HG02642 (cell line): ENCODE measurements at regions not wholly inside any gene's neighbourhood (a gene's known extent, or its start where the extent isn't known, plus 50 kb on each side); places are given as distances from the start of the nearest gene placed in this dataset.
A peak's percentile ranks its signal among the peaks of the same experiment; 100 is the strongest.

Experiments
- ATAC-seq: cut with Tn5 transposase; IDR thresholded peaks from one replicate; pipeline ENCODE4 v1.9.1; 2021; ENCODE audit warnings: mild to moderate bottlenecking; ENCODE audit not compliant: unreplicated experiment, poor library complexity

DNA sequence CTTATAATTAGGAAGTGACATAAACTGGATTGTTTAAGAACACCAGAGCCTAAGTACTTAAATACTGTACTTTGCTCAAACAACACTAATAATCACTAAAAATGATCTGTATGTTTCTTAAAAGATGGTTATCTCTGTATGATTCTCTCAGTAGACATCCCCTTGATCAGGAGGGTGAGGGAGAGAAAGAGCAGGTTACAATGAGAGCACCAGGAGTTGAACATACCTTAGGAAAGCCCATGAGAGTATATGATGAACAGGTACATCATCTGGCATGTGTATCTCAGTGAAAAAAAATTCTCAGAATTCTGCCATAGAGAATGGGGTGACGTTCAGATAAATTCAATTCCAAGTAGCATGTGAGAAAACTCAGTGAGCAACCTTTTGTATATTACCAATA is 59.9 kb upstream of the IL2 start:
- ATAC-seq = no peak

DNA sequence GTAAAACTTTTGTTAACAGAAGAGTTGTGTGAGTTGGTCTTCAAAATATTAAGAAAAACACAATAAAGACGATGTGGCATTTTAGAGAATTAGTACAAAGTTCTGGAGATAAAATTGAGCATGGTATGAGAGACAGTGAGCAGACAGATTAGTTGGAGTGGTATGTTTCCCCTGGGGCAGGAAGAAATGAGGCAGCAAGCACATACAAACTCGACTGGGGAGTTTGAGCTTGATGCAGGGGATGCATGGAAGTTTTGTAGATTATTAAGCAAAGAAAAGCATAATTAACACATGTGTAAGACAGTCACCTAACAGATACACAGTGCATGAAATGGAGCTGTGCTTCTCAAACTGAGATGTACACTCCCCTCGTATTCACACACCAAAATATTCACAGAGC is 58.1 kb upstream of the IL2 start:
- ATAC-seq = no peak

DNA sequence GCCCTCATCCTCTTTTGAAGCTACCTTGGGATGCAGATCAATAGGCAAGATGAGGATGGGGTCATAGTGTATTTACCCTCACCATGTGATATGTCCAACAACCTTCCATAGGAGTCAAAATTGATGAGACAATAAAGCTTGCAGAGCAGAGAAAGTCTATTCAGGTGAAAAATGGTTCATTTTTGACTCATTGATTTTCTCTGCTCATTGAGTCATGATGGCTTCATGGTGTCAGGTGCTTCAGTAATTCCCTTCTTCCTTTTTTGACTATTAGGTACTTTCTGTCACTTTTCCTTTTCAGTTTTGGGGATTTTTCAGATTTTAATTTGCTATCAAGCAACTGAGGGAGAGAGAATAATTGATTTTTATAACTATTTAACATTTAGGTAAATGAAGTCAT is 55.9 kb upstream of the IL2 start:
- ATAC-seq = no peak

- ATAC-seq = peak; percentile 57
These were observed 51.6 kb upstream of the IL2 start for GRCh38 chr4:122508083-122508482.
